Progenitor cell of endocrine pancreas (in vitro differentiated cells): ENCODE measurements at regions not wholly inside any gene's neighbourhood (a gene's known extent, or its start where the extent isn't known, plus 50 kb on each side); places are given as distances from the start of the nearest gene placed in this dataset.
"Not testable (repeated sequence)": the region's sequence is repeated elsewhere in the genome, so short reads cannot be mapped to it uniquely, and the experiment has no call there.

Experiments
- DNase-seq: peaks from one replicate; pipeline ENCODE4 v3.0.0; 2021; ENCODE audit warnings: low spot score; ENCODE audit not compliant: unreplicated experiment
- H3K27ac Mint-ChIP-seq: 2 replicates; pipeline ENCODE4 v1.8.0; 2021; ENCODE audit warnings: mild to moderate bottlenecking, moderate library complexity, mixed read lengths
- H3K27me3 Mint-ChIP-seq: 2 replicates; pipeline ENCODE4 v1.8.0; 2021; ENCODE audit warnings: mixed read lengths
- H3K36me3 Mint-ChIP-seq: 2 replicates; pipeline ENCODE4 v1.8.0; 2022; ENCODE audit warnings: mixed read lengths; ENCODE audit not compliant: insufficient read depth
- H3K4me1 Mint-ChIP-seq: 2 replicates; pipeline ENCODE4 v1.8.0; 2021; ENCODE audit warnings: low read depth, mixed read lengths
- H3K4me3 Mint-ChIP-seq: 2 replicates; pipeline ENCODE4 v1.8.0; 2021; ENCODE audit warnings: low read depth, mild to moderate bottlenecking, moderate library complexity, mixed read lengths
- H3K9me3 Mint-ChIP-seq: 2 replicates; pipeline ENCODE4 v1.8.0; 2021; ENCODE audit warnings: low read depth, mixed read lengths
- TF ChIP-seq, protein P1 (sequence below): fragments of 200-600 bp; sonication (generic); IDR thresholded peaks from one replicate; pipeline ENCODE4 v1.5.0; 2021; ENCODE audit warnings: antibody characterized with exemption, mild to moderate bottlenecking; ENCODE audit not compliant: unreplicated experiment

- Mint-ChIP-seq H3K36me3 (no peaks in the 10 kb centered on the region), H3K27me3 (no peaks in the 10 kb centered on the region), H3K4me3 (no peak overlapping the region), H3K9me3 (peaks cover 10% of the 10 kb centered on the region), H3K4me1 (peaks cover 13% of the 10 kb centered on the region), H3K27ac (no peak overlapping the region)
- no peak for DNase-seq
- TF ChIP-seq, protein P1, sequence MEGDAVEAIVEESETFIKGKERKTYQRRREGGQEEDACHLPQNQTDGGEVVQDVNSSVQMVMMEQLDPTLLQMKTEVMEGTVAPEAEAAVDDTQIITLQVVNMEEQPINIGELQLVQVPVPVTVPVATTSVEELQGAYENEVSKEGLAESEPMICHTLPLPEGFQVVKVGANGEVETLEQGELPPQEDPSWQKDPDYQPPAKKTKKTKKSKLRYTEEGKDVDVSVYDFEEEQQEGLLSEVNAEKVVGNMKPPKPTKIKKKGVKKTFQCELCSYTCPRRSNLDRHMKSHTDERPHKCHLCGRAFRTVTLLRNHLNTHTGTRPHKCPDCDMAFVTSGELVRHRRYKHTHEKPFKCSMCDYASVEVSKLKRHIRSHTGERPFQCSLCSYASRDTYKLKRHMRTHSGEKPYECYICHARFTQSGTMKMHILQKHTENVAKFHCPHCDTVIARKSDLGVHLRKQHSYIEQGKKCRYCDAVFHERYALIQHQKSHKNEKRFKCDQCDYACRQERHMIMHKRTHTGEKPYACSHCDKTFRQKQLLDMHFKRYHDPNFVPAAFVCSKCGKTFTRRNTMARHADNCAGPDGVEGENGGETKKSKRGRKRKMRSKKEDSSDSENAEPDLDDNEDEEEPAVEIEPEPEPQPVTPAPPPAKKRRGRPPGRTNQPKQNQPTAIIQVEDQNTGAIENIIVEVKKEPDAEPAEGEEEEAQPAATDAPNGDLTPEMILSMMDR = no peak
These were observed 827.5 kb upstream of the CITED2 start for GRCh38 chr6:140201787-140202458.

- H3K27ac Mint-ChIP-seq = no peak overlapping the region
- peaks cover 46% of the 10 kb centered on the region for H3K9me3 Mint-ChIP-seq
- H3K36me3 Mint-ChIP-seq = peaks cover 5% of the 10 kb centered on the region
- H3K4me1 Mint-ChIP-seq = no peaks in the 10 kb centered on the region
- H3K4me3 Mint-ChIP-seq = no peak overlapping the region
- TF ChIP-seq, protein P1 = no peak
- no peaks in the 10 kb centered on the region for H3K27me3 Mint-ChIP-seq
- no peak for DNase-seq
These were observed 818.8 kb upstream of the CITED2 start for GRCh38 chr6:140193269-140193668.

GRCh38 chr6:140192018-140192417 lies 817.6 kb upstream of the CITED2 start:
- no peaks in the 10 kb centered on the region for H3K4me1 Mint-ChIP-seq
- H3K9me3 Mint-ChIP-seq = peaks cover 55% of the 10 kb centered on the region
- peaks cover 5% of the 10 kb centered on the region for H3K36me3 Mint-ChIP-seq
- TF ChIP-seq, protein P1 = no peak
- no peaks in the 10 kb centered on the region for H3K27me3 Mint-ChIP-seq
- no peak overlapping the region for H3K4me3 Mint-ChIP-seq
- no peak overlapping the region for H3K27ac Mint-ChIP-seq
- no peak for DNase-seq

GRCh38 chr6:140189263-140189662 lies 814.8 kb upstream of the CITED2 start:
- H3K36me3 Mint-ChIP-seq, H3K27me3 Mint-ChIP-seq: not testable (repeated sequence)
- H3K9me3 Mint-ChIP-seq = peaks cover 48% of the 10 kb centered on the region

GRCh38 chr6:140185991-140186390 lies 811.5 kb upstream of the CITED2 start:
- Mint-ChIP-seq H3K4me1 (no peaks in the 10 kb centered on the region), H3K27me3 (no peaks in the 10 kb centered on the region), H3K36me3 (peaks cover 5% of the 10 kb centered on the region), H3K9me3 (peaks cover 40% of the 10 kb centered on the region), H3K27ac (no peak overlapping the region), H3K4me3 (no peak overlapping the region)
- TF ChIP-seq, protein P1 = no peak
- no peak for DNase-seq

More at GRCh38 chr6:140189263-140189662, 814.8 kb upstream of the CITED2 start:
- H3K27ac Mint-ChIP-seq, DNase-seq, H3K4me1 Mint-ChIP-seq, H3K4me3 Mint-ChIP-seq: not testable (repeated sequence)

- TF ChIP-seq, protein P1 = no peak
- Mint-ChIP-seq H3K4me1 (no peaks in the 10 kb centered on the region), H3K9me3 (peaks cover 23% of the 10 kb centered on the region), H3K4me3 (no peak overlapping the region), H3K27ac (no peak overlapping the region), H3K27me3 (no peaks in the 10 kb centered on the region), H3K36me3 (peaks cover 3% of the 10 kb centered on the region)
- DNase-seq = no peak
These were observed 809.4 kb upstream of the CITED2 start for GRCh38 chr6:140183881-140184280.
